ENCODE measurements at regions not wholly inside any gene's neighbourhood (a gene's known extent, or its start where the extent isn't known, plus 50 kb on each side); places are given as distances from the start of the nearest gene placed in this dataset.

DNA sequence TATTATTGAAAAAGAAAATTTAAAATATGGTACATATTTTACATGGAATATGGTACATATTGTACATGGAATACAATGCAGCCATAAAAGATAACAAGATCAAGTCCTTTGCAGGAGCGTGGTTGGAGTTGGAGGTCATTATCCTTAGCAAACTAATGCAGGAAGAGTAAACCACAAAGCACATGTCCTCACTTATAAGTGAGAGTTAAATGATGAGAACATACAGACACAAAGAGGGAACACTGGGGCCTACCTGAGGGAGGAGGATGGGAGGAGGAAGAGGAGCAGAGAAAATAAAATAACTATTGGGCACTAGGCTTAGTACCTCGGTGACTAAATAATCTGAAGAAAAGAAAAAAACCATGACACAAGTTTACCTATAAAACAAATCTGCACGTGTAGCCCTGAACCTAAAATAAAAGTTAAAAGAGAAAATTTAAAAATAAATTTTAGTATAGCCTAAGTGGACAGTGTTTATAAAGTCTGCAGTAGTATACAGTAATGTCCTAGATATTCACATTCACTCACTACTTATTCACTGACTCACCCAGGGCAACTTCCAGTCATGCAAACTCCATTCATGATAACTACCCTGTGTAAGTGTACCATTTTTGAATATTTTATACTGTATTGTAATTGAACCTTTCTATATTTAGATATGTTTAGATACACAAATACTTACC lies 204.4 kb downstream of the FAM76B start:
- no peak for DNase-seq (ENCODE audit: low spot score)

GRCh38 chr11:95584589-95584988 lies 205.0 kb downstream of the FAM76B start:
- no peak for DNase-seq (ENCODE audit: low spot score)

DNA sequence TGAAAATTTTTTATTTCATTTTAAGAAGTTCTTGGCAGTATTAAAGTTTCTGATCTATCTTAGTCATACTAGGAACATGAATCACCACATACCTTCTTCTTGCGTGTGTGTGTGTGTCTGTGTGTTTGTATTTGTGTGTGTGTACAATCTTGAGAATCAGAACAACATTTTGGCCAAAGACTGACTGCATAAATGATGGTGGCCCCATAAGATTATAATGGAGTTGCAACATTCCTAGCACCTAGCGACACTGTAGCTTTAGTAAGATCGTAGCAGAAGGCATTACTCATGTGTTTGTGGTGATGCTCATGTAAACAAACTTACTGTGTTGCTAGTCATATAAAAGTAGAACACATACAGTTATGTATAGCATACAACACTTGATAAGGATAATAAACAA lies 205.4 kb downstream of the FAM76B start:
- no peak for DNase-seq (ENCODE audit: low spot score)

- no peak for DNase-seq (ENCODE audit: low spot score)
Observed at GRCh38 chr11:95577716-95578460, 211.7 kb downstream of the FAM76B start.

GRCh38 chr11:95576146-95576845 lies 213.3 kb downstream of the FAM76B start:
- DNase-seq (ENCODE audit: low spot score), result no peak

- no peak for DNase-seq (ENCODE audit: low spot score)
Observed at GRCh38 chr11:95575517-95575916, 214.1 kb downstream of the FAM76B start.

- no peak for DNase-seq (ENCODE audit: low spot score)
Observed at GRCh38 chr11:95571718-95572260, 217.8 kb downstream of the FAM76B start.

GRCh38 chr11:95570845-95571244 lies 218.7 kb downstream of the FAM76B start:
- DNase-seq (ENCODE audit: low spot score), result no peak

DNA sequence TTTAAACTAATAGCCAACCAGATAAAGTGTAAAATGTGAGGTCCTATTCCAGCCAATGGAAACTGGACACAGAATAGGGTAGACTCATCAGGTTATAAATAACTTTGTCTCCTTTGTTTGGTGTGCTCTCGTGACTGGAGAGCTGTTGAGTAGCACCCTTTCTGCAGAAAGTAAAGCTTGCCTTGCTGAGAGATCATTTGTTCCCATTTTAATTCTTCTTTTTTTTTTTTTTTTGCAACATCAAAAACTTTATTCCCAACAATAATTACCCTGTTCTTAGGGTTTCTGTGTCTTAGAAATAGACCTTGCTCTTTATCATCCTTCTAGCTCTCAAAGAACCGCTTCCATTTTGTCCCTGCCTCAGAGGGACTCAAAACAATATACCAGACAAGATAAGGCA lies 220.4 kb downstream of the FAM76B start:
- DNase-seq (ENCODE audit: low spot score), result no peak

DNA sequence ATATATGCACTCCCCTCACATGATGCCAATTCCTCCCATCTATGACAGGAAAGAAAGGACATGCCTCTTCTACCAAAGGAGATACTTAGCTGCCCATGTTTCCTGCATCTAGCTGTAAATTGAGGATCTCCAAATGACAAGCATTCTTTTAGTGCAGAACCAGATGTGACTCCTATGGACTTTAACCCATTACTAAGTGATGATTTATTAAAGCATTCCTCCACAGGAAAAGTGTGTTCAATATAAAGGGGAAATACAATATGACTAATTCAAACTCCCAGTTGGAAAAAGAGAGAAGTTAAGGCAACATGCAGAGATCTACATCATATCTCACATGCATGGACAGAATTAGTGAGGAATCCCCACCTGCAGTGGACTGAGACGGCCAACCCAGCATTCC lies 221.3 kb downstream of the FAM76B start:
- no peak for DNase-seq (ENCODE audit: low spot score)

DNA sequence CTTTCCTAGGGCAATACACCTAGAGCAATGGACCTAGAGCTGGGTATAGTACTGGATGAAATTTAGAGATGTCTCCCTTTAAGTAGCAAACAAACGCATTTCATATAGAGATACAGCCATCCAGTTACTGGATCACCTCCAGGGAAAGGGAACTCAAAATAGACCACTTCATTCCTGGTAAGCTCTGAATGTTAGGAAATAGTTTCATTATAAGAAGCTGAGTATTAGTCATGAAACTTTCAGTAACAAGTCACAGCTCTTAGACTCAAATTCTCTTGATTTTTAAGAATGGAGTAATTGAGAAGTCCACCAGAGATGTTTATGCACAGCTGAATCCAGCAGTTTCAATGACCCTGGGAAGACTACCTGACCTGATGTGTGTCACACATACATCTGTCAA lies 221.9 kb downstream of the FAM76B start:
- no peak for DNase-seq (ENCODE audit: low spot score)

DNA sequence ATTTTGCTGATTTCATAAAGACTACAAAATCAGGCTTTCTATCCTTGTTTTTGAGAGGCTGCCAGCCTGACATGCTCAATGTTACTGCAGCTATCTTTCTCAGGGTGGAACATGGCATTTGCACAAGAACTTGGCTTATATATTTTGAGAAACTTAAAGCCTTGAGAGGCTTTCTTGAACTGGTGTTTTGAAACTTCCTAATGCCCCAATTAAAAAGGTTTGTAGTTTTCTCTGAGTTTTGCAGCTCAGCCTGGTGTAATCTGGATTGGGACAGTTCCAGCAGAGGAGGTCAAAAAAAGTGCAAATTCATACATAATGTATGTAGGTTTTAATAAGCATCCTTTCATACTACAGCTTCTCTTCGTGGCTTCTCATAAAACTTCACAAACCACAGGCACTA lies 223.4 kb downstream of the FAM76B start:
- no peak for DNase-seq (ENCODE audit: low spot score)

GRCh38 chr11:95565724-95566141 lies 223.8 kb downstream of the FAM76B start:
- no peak for DNase-seq (ENCODE audit: low spot score)

DNA sequence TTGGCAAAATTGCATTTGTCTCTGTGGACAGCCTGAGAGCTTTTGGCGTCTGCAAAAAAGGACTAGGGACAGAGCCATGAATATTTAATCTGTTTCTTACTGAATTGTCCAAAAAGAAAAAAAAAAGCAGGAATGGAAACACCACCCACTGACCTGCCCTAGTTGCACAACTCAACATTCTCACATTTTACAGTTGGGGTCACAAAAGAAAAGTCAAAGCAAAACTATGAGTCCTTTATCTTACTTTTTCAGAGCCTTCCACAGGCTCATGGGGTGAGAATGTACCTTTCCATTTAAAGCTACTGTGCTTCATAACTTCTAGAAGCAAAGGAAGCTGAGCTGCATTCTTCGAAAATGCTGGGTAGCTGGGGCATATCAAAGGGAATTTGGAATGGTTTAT lies 225.7 kb downstream of the FAM76B start:
- DNase-seq (ENCODE audit: low spot score), result no peak

DNA sequence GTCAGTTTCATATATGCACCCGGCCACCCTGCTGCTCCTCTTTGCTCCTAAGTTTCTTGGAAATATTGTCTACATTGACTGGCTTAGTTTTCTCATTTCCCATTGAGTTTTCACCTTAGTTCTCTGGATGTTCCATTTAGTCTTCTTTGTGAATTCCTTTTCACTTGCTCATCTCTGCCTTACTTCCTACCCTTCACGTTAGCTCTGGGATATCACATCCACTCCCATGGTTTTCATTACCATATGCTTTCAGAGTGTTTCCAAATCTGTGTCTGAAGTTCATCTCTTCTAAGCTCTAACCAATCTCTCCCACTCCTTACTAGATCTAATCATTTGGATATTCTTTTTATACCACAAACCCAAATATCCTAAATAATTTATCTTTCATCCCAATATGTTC lies 226.4 kb downstream of the FAM76B start:
- DNase-seq (ENCODE audit: low spot score), result no peak

GRCh38 chr11:95562196-95562921 lies 227.2 kb downstream of the FAM76B start:
- DNase-seq (ENCODE audit: low spot score), result no peak

DNA sequence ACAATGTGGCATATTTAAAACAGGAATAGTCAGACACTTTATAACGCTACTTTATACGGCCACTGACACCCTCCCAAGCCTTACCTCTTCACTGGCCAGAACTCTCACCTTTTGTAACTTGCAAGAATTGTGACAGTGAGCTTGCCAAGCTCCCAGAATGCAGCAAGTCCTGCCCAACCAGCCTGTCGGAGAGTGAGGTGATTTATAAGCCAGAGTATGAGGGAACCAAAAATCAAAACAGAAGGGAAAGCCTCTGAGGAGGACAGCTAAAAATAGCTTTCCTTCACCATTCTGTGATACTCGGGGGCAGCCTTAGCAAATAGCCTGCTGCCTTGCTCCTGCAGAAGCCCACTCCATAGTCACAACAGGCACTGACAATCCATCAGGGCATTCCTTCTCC lies 229.7 kb downstream of the FAM76B start:
- no peak for DNase-seq (ENCODE audit: low spot score)

DNA sequence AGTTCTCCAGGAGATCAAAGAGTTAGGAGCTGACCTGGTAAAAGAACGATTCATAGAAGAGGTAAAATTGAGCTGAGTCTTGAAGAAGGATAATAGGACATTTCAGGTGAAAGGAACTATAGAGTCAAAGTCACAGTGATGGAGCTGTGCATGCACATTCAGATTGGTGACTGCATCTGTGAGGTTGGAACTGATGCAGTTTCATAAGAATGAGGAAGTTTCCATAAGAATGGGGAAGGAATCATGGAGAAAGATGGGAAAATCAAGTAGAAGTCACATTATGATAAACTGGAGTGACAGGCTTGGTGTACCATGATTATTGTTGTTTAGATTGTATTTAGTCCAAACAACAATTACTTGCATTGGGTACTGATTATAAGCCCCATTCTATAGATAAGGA lies 232.2 kb downstream of the FAM76B start:
- no peak for DNase-seq (ENCODE audit: low spot score)

- DNase-seq (ENCODE audit: low spot score), result no peak
Observed at GRCh38 chr11:95556342-95557163, 233.0 kb downstream of the FAM76B start.

DNA sequence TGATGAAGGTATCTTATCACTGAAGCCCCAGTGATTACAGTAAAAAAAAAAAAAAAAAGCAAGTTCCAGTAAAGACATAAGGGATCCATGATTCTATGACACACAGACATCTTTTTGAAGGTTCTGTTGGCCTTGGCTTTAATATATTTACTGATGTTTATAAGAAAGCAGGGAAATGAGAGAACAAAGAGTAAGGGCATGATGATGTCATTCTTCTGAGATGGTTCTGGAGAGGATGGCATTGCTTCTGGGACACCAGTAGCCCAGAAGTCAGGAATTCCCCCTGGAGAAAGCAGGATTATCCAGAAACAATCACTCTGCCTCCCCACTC lies 233.6 kb downstream of the FAM76B start:
- no peak for DNase-seq (ENCODE audit: low spot score)

GRCh38 chr11:95554911-95555310 lies 234.7 kb downstream of the FAM76B start:
- no peak for DNase-seq (ENCODE audit: low spot score)

All from left forelimb (tissue), 1 donor.